ENCODE measurements at regions not wholly inside any gene's neighbourhood (a gene's known extent, or its start where the extent isn't known, plus 50 kb on each side); places are given as distances from the start of the nearest gene placed in this dataset.

DNA sequence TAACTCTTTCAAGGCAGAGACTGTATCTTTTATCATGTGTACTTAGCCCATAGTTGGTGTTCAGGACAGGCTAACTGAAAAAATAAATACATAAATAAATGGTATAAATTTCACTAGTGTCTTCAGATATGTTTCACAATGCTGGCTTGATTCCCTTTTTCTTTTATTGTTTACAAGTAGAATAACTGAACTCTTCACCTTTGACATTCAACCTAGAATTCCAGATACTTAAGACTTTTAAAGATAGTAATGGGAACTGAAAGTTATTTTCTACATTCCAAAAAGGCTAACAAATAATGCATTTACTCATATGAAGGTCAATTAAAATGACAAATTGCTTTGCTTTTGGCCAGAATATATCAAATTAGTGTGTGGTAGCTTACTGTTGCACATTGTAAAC, 411.3 kb upstream of the TENM4 start:
- intact Hi-C loops (cut with micrococcal nuclease), result no loop called here

DNA sequence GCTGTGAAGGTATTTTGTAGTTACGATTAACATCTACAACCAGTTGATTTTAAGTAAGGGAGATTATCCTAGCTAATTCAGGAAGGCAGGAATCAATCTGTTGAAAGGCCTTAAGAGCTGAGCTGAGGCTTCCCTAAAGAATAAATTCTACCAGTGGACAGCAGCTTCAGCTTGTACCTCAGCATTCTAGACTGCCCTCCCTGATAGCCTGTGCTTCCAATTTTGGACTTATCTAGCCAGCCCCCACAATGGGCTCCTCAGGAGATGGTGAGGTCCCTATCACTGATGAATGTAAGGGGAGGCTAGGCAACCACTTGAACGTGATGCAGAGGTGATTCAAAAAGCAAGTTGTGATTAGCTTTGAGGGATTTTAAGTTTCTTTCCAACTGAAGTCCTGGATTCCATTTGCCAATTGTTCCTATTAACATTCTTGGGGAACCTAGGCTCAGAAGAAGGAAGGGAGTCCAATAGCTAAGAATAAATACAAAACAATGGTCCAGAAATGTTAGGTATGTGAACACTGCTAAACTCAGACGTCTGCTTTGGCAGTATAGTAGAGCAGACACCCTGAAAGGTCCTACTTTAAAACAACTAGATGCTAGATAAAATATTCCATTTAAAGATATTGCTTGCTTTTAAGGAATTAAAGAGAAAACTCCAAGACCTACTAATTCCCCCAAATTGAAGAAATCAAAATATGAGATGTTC, 404.3 kb upstream of the TENM4 start:
- intact Hi-C loops (cut with micrococcal nuclease), result no loop called here

- intact Hi-C loops (cut with micrococcal nuclease), result no loop called here
Measured at GRCh38 chr11:79834015-79834414, 393.2 kb upstream of the TENM4 start.

GRCh38 chr11:79830446-79830845, 389.6 kb upstream of the TENM4 start:
- intact Hi-C loops (cut with micrococcal nuclease), result no loop called here

GRCh38 chr11:79829891-79830290, 389.1 kb upstream of the TENM4 start:
- intact Hi-C loops (cut with micrococcal nuclease), result no loop called here

DNA sequence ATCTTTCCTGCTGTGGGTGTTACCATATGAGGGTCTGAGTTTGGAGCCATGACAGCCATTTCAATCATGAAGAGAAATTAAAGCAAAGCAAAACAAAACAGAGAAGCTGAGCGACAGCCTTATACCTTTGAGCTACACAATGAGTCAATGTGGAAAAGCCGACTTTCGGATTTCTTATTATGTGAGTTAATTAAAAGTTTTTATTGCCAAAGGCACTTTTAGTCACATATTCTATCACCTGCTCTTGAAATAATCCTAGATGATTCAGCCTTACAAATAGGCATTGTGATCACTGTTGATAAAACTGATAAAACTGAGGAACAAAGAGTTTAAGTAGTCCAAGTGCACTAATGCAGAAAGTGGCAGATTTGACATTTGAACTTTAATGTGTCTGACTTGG, 381.9 kb upstream of the TENM4 start:
- intact Hi-C loops (cut with micrococcal nuclease), result no loop called here

GRCh38 chr11:79813551-79813950, 372.7 kb upstream of the TENM4 start:
- intact Hi-C loops (cut with micrococcal nuclease), result no loop called here

- intact Hi-C loops (cut with micrococcal nuclease), result no loop called here
Measured at GRCh38 chr11:79809487-79809886, 368.7 kb upstream of the TENM4 start.

GRCh38 chr11:79807506-79807905, 366.7 kb upstream of the TENM4 start:
- intact Hi-C loops (cut with micrococcal nuclease), result no loop called here

DNA sequence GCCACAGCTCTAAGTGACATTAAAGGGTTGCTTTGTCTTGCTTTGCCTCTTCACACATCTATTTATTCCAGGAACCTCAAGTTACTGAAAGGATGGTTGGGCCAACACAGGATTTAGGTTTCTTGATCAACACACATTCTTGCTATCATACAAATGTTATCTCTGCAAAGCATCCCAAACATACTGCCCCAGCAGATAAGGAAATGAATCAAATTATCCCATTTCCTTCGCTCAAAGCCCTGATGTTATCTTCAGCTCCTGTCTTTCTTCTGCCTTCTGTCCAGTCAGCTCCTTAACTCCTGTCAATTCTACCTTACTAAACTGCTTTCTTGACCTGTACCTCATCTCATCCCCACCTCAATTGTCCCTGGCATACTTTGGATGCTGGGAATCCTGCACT, 355.9 kb upstream of the TENM4 start:
- intact Hi-C loops (cut with micrococcal nuclease), result no loop called here

- intact Hi-C loops (cut with micrococcal nuclease), result no loop called here
Measured at GRCh38 chr11:79794484-79795393, 353.9 kb upstream of the TENM4 start.

- intact Hi-C loops (cut with micrococcal nuclease), result no loop called here
Measured at GRCh38 chr11:79794057-79794456, 353.2 kb upstream of the TENM4 start.

DNA sequence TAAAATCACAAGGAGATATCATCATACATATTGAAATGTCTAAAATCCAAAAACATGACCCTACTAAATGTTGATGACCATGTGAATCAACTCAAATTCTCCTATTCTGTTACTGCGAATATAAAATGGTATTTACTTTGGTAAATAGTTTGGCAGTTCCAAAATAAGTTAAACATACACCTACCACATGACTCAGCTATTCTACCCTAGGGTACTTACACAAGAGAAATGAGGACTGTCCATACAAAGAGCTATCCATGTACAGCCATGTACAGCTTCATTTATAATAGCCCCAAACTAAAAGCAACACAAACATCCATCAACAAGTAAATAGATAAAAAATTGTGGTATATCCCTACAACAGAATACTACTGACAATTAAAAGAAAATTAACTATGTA, 346.1 kb upstream of the TENM4 start:
- intact Hi-C loops (cut with micrococcal nuclease), result no loop called here

DNA sequence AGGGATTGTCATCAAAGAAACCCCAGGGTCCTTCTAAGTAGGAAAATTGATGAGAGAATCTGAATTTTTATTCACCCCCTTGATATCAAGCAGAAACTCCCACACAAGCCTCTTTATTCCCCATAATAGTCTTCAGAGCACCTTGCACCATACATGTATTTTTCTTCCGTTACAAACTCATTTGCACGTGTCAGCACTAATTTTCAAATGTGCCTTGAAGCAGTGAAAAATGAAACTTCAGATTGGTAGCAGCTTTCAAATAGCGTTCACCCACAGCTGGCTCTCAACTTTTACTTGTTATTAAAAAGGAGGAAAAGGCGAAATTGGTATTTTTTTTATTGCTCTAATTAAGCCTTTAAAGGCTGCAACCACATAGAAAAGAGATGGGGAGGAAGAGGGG, 343.0 kb upstream of the TENM4 start:
- intact Hi-C loops (cut with micrococcal nuclease), result no loop called here

- intact Hi-C loops (cut with micrococcal nuclease), result no loop called here
Measured at GRCh38 chr11:79768343-79768742, 327.5 kb upstream of the TENM4 start.

DNA sequence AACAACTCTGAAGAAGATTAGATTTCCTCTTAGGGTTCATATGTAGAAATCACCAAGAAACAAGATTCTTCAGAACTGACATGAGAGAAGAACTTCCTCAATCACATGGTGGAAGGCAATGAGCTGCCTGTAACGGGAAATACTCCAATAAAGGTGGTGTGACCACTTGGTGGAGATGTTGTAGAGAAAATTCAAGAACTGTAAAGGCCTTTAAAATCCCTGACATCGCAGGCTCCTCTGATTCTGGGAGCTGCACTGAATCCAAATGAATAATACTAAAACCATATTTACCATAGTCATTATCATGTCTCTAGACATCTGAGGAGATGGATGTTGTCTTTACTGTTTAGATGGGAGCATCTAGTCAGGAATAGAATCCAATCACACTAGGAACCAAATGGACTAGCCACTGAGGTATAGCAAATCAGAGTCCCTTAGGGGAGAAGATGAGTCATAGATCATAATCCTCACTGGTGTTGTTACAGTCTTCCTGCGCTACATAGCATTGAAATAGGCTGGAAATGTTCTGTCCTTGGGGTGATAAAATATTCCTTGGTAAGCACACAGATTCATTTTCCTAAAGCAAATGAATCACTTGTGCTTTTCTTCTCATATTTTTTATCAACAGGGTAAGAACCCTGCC, 321.6 kb upstream of the TENM4 start:
- intact Hi-C loops (cut with micrococcal nuclease), result no loop called here

DNA sequence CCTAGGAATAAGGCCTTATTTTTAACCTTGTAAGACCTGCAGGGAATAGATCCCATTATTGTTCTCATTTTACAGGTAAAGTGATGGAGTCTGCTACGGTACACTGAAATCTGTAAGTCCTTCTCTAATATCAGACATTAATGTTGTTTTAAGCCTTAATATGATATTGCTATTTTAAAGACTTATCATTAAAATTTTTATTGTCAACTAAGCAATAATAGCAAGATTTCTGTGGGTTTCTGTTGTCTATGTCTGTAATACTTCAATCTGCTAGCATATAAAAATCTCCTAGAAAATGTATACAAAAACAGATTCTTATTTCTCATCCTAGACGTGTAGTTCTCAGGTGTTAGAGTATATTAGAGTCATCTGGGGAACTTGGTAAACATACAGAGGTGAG, 317.5 kb upstream of the TENM4 start:
- intact Hi-C loops (cut with micrococcal nuclease), result no loop called here

GRCh38 chr11:79747406-79747805, 306.6 kb upstream of the TENM4 start:
- intact Hi-C loops (cut with micrococcal nuclease), result no loop called here

- intact Hi-C loops (cut with micrococcal nuclease), result no loop called here
Measured at GRCh38 chr11:79744941-79745340, 304.1 kb upstream of the TENM4 start.

GRCh38 chr11:79742176-79742575, 301.3 kb upstream of the TENM4 start:
- intact Hi-C loops (cut with micrococcal nuclease), result no loop called here

GRCh38 chr11:79739591-79739990, 298.8 kb upstream of the TENM4 start:
- intact Hi-C loops (cut with micrococcal nuclease), result no loop called here

DNA sequence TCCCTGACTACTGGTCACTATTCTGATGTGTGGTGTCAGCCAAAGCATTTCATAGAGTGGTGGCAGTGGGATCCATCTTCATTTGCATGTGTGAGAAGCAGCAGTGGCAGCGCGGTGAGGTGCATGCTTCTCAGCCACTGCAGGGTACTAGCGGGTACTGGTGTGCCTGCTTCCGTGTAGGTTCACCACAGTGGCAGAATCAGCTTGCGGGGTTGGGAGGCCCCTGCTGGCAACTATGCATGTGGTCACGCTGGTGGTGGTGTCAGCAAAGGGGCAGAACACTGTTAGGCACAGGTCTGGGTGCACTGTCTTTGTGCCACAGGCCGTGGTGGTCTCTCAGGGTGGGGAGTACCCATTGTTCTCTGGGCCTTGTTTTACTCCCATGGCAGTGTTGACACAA, 286.4 kb upstream of the TENM4 start:
- intact Hi-C loops (cut with micrococcal nuclease), result no loop called here
